WTC11 (cell line): ENCODE measurements at regions not wholly inside any gene's neighbourhood (a gene's known extent, or its start where the extent isn't known, plus 50 kb on each side); places are given as distances from the start of the nearest gene placed in this dataset.

Experiments
- ATAC-seq: fragments of 200-7000 bp; cut with Tn5 transposase; 2 replicates; pipeline ENCODE4 v1.10.0; 2021; ENCODE audit warnings: mild to moderate bottlenecking, moderate library complexity
- CTCF ChIA-PET: fragments of 300-600 bp; sonication (Branson Sonifier 250); formaldehyde crosslinking; loops from one replicate; lab custom pipeline; 2021; ENCODE audit warnings: antibody characterized with exemption; lab: Charles Lee
- POLR2A ChIA-PET: fragments of 350-600 bp; sonication (Branson Sonifier 250); formaldehyde crosslinking; loops from one replicate; lab custom pipeline; 2021; ENCODE audit warnings: antibody characterized with exemption; lab: Charles Lee
- DNase-seq: peaks from one replicate; pipeline ENCODE4 v3.0.0; 2021; ENCODE audit warnings: low spot score
- H3K27ac Mint-ChIP-seq: 2 replicates; pipeline ENCODE4 v1.8.0; 2021; ENCODE audit warnings: mixed read lengths
- H3K27me3 Mint-ChIP-seq: 2 replicates; pipeline ENCODE4 v1.8.0; 2021; ENCODE audit warnings: low read depth, mild to moderate bottlenecking, moderate library complexity, mixed read lengths
- H3K36me3 Mint-ChIP-seq: 2 replicates; pipeline ENCODE4 v1.8.0; 2021; ENCODE audit warnings: mixed read lengths
- H3K4me1 Mint-ChIP-seq: 2 replicates; pipeline ENCODE4 v1.8.0; 2022; ENCODE audit warnings: mixed read lengths
- H3K4me3 Mint-ChIP-seq: 2 replicates; pipeline ENCODE4 v1.8.0; 2021; ENCODE audit warnings: mild to moderate bottlenecking, moderate library complexity, mixed read lengths
- H3K9me3 Mint-ChIP-seq: 2 replicates; pipeline ENCODE4 v1.8.0; 2021; ENCODE audit warnings: mixed read lengths
- ATF6 ChIP-seq: sonication (generic); formaldehyde crosslinking; IDR thresholded peaks from 2 replicates; pipeline ENCODE4 v1.8.1; 2023; ENCODE audit warnings: mild to moderate bottlenecking, missing genetic modification reagents
- CREB1 ChIP-seq: sonication (generic); formaldehyde crosslinking; IDR thresholded peaks from 2 replicates; pipeline ENCODE4 v1.8.0; 2023; ENCODE audit warnings: mild to moderate bottlenecking, missing genetic modification reagents
- CREM ChIP-seq: sonication (generic); formaldehyde crosslinking; IDR thresholded peaks from 2 replicates; pipeline ENCODE4 v1.8.1; 2022; ENCODE audit warnings: mild to moderate bottlenecking, missing genetic modification reagents, moderate library complexity
- ELF4 ChIP-seq: sonication (generic); formaldehyde crosslinking; IDR thresholded peaks from 2 replicates; pipeline ENCODE4 v1.8.1; 2022; ENCODE audit warnings: low read depth, mild to moderate bottlenecking, moderate library complexity, missing genetic modification reagents
- ERG ChIP-seq: fragments of 250-450 bp; sonication (Bioruptor Pico); IDR thresholded peaks from 2 replicates; pipeline ENCODE4 v1.8.0; 2021; ENCODE audit warnings: mild to moderate bottlenecking
- MYBL2 ChIP-seq: sonication (generic); formaldehyde crosslinking; IDR thresholded peaks from 2 replicates; pipeline ENCODE4 v1.8.1; 2023; ENCODE audit warnings: mild to moderate bottlenecking, moderate library complexity, missing genetic modification reagents
- NFATC4 ChIP-seq: fragments of 250-450 bp; sonication (Bioruptor Pico); IDR thresholded peaks from 2 replicates; pipeline ENCODE4 v1.9.0; 2021; ENCODE audit warnings: mild to moderate bottlenecking
- NFE2L1 ChIP-seq: sonication (generic); formaldehyde crosslinking; IDR thresholded peaks from 2 replicates; pipeline ENCODE4 v1.8.1; 2023; ENCODE audit warnings: missing genetic modification reagents
- RELA ChIP-seq: sonication (generic); formaldehyde crosslinking; IDR thresholded peaks from 2 replicates; pipeline ENCODE4 v1.8.1; 2022; ENCODE audit warnings: missing genetic modification reagents, mild to moderate bottlenecking, borderline replicate concordance
- SMAD4 ChIP-seq: sonication (generic); formaldehyde crosslinking; IDR thresholded peaks from 2 replicates; pipeline ENCODE4 v1.8.0; 2022; ENCODE audit warnings: mild to moderate bottlenecking, missing genetic modification reagents
- TCF7 ChIP-seq: sonication (generic); formaldehyde crosslinking; IDR thresholded peaks from 2 replicates; pipeline ENCODE4 v1.8.0; 2022; ENCODE audit warnings: mild to moderate bottlenecking, low read depth, missing genetic modification reagents, moderate library complexity
- ZNF416 ChIP-seq: fragments of 250-450 bp; sonication (Bioruptor Pico); IDR thresholded peaks from 2 replicates; pipeline ENCODE4 v1.9.0; 2021; ENCODE audit warnings: mild to moderate bottlenecking, inconsistent platforms
- ZNF512 ChIP-seq: sonication (generic); formaldehyde crosslinking; IDR thresholded peaks from 2 replicates; pipeline ENCODE4 v1.8.1; 2022; ENCODE audit warnings: missing genetic modification reagents, borderline replicate concordance
- TF ChIP-seq, protein P1 (sequence below): sonication (generic); formaldehyde crosslinking; IDR thresholded peaks from 2 replicates; pipeline ENCODE4 v1.8.1; 2022; ENCODE audit warnings: mild to moderate bottlenecking, missing genetic modification reagents, moderate library complexity, borderline replicate concordance
- TF ChIP-seq, protein P2 (sequence below): fragments of 250-450 bp; sonication (Bioruptor Pico); conservative IDR thresholded peaks from 2 replicates; pipeline ENCODE4 v1.9.0; 2021; ENCODE audit warnings: mild to moderate bottlenecking
- TF ChIP-seq, protein P3 (sequence below): sonication (generic); formaldehyde crosslinking; conservative IDR thresholded peaks from 2 replicates; pipeline ENCODE4 v1.8.1; 2023; ENCODE audit warnings: mild to moderate bottlenecking, low read depth, missing genetic modification reagents, moderate library complexity

DNA sequence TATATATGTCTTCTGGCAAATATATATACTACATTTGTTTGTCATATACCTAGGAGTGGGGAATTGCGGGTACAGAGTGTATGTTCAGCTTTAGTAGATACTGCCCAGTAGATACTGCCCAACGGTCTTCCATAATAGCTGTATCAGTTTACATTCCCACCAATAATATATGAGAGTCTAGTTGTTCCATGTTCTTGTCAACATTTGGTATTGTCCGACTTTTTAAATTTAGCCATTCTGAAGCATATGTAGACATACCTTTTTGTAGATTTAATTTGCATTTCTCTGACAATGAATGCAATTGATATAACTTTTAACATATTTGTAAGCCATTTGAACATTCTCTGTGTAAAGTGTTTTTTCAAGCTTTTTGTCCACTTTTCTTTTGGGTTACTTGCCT is 99.0 kb upstream of the HIVEP3 start:
- ChIA-PET POLR2A (no interaction called here), CTCF (no interaction called here)
- DNase-seq (no peak), ATAC-seq (no peak)
- Mint-ChIP-seq H3K9me3 (peaks cover 5% of the 10 kb centered on the region), H3K27ac (no peak overlapping the region), H3K36me3 (no peaks in the 10 kb centered on the region), H3K4me1 (peaks cover 7% of the 10 kb centered on the region), H3K4me3 (no peak overlapping the region), H3K27me3 (no peaks in the 10 kb centered on the region; the same call in 1 of the 2 replicates)
- TF ChIP-seq, protein P1, sequence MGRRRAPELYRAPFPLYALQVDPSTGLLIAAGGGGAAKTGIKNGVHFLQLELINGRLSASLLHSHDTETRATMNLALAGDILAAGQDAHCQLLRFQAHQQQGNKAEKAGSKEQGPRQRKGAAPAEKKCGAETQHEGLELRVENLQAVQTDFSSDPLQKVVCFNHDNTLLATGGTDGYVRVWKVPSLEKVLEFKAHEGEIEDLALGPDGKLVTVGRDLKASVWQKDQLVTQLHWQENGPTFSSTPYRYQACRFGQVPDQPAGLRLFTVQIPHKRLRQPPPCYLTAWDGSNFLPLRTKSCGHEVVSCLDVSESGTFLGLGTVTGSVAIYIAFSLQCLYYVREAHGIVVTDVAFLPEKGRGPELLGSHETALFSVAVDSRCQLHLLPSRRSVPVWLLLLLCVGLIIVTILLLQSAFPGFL: no peak
- TF ChIP-seq ERG (CRISPR knock-in tag): no peak
- TF ChIP-seq, protein P2, sequence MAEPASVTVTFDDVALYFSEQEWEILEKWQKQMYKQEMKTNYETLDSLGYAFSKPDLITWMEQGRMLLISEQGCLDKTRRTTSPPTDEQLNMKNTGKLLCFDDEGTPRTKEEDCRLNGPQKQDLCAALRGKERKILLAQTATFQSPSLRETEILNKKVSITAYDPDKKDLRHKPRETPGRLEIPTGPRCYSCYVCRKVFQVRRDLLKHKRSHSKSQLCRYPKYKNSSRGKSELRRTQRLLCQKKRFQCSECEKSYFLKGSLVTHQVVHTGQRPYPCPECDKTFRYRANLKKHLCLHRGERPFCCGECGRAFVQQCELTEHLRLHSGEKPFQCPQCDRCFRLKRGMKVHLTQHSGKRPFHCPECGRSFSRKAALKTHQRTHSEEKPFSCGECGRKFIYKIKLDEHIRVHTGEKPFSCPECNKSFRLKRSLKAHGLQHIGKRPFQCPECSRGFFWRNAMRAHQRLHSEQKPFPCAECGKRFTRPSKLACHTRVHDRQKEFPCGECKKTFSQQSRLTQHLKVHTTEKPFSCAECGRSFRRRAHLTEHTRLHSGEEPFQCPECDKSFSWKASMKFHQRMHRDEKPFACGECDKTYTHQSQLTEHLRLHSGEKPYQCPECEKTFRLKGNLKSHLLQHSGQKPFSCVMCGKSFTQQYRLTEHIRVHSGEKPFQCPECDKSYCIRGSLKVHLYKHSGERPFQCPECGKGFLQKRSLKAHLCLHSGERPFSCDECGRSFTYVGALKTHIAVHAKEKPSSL (CRISPR knock-in tag): no peak
- no peak for TF ChIP-seq NFE2L1 (CRISPR knock-in tag)
- TF ChIP-seq ZNF416 (CRISPR knock-in tag): no peak
- no peak for TF ChIP-seq ZNF512
- TF ChIP-seq MYBL2: no peak
- TF ChIP-seq RELA (CRISPR knock-in tag): no peak
- no peak for TF ChIP-seq CREB1 (CRISPR knock-in tag)
- no peak for TF ChIP-seq SMAD4 (CRISPR knock-in tag)

- TF ChIP-seq ATF6 (CRISPR knock-in tag): no peak
- TF ChIP-seq, protein P3, sequence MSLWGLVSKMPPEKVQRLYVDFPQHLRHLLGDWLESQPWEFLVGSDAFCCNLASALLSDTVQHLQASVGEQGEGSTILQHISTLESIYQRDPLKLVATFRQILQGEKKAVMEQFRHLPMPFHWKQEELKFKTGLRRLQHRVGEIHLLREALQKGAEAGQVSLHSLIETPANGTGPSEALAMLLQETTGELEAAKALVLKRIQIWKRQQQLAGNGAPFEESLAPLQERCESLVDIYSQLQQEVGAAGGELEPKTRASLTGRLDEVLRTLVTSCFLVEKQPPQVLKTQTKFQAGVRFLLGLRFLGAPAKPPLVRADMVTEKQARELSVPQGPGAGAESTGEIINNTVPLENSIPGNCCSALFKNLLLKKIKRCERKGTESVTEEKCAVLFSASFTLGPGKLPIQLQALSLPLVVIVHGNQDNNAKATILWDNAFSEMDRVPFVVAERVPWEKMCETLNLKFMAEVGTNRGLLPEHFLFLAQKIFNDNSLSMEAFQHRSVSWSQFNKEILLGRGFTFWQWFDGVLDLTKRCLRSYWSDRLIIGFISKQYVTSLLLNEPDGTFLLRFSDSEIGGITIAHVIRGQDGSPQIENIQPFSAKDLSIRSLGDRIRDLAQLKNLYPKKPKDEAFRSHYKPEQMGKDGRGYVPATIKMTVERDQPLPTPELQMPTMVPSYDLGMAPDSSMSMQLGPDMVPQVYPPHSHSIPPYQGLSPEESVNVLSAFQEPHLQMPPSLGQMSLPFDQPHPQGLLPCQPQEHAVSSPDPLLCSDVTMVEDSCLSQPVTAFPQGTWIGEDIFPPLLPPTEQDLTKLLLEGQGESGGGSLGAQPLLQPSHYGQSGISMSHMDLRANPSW (CRISPR knock-in tag): no peak
- no peak for TF ChIP-seq TCF7 (CRISPR knock-in tag)
- no peak for TF ChIP-seq NFATC4 (CRISPR knock-in tag)
- no peak for TF ChIP-seq ELF4
- TF ChIP-seq CREM (CRISPR knock-in tag): no peak
- peaks cover 5% of the 10 kb centered on the region for H3K9me3 Mint-ChIP-seq
- DNase-seq: no peak
- ChIA-PET CTCF (no interaction called here), POLR2A (interaction anchor here (0.5 kb wide), 1 partner anchor 46 kb away, joined by 3 read pairs; no protein-coding TSS in a partner anchor)
- no peaks in the 10 kb centered on the region; the same call in 1 of the 2 replicates for H3K27me3 Mint-ChIP-seq
- ATAC-seq: no peak
- H3K27ac Mint-ChIP-seq: no peak overlapping the region
- H3K4me3 Mint-ChIP-seq: no peak overlapping the region
- peaks cover 7% of the 10 kb centered on the region for H3K4me1 Mint-ChIP-seq
- H3K36me3 Mint-ChIP-seq: no peaks in the 10 kb centered on the region
Observed at GRCh38 chr1:42017259-42017658, 98.5 kb upstream of the HIVEP3 start.
